ENCODE measurements at regions not wholly inside any gene's neighbourhood (a gene's known extent, or its start where the extent isn't known, plus 50 kb on each side); places are given as distances from the start of the nearest gene placed in this dataset.

DNA sequence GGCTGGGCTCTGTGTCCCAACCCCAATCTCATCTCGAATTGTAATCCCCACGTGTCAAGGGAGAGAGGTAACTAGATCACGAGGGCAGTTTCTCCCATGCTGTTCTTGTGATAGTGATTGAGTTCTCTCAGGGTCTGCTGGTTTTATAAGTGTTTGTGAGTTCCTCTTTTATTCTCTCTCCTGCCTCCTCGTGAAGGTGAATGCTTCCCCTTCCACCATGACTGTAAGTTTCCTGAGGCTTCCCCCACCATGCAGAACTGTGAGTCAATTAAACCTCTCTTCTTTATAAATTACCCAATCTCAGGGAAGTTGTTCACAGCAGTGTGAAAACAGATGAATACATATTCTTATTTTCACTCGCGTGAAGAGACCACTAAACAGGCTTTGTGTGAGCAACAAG, 148.2 kb downstream of the TMEM30B start:
- TF ChIP-seq, protein P1, sequence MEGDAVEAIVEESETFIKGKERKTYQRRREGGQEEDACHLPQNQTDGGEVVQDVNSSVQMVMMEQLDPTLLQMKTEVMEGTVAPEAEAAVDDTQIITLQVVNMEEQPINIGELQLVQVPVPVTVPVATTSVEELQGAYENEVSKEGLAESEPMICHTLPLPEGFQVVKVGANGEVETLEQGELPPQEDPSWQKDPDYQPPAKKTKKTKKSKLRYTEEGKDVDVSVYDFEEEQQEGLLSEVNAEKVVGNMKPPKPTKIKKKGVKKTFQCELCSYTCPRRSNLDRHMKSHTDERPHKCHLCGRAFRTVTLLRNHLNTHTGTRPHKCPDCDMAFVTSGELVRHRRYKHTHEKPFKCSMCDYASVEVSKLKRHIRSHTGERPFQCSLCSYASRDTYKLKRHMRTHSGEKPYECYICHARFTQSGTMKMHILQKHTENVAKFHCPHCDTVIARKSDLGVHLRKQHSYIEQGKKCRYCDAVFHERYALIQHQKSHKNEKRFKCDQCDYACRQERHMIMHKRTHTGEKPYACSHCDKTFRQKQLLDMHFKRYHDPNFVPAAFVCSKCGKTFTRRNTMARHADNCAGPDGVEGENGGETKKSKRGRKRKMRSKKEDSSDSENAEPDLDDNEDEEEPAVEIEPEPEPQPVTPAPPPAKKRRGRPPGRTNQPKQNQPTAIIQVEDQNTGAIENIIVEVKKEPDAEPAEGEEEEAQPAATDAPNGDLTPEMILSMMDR (conservative IDR thresholded peaks at IDR 0.05; ENCODE audit: low read depth, low read length): no peak
- no peak for TF ChIP-seq EZH2phosphoT487 (IDR thresholded peaks at IDR 0.05; ENCODE audit: borderline replicate concordance, low read length)

Data from PC-3 (cell line).